NCI-H446 (cell line): ENCODE measurements at regions not wholly inside any gene's neighbourhood (a gene's known extent, or its start where the extent isn't known, plus 50 kb on each side); places are given as distances from the start of the nearest gene placed in this dataset.
A peak's percentile ranks its signal among the peaks of the same experiment; 100 is the strongest.
"Not testable (repeated sequence)": the region's sequence is repeated elsewhere in the genome, so short reads cannot be mapped to it uniquely, and the experiment has no call there.

Experiments
- DNase-seq, 2 experiments: peaks; one replicate each; lab custom pipeline; 2025; lab: John Stamatoyannopoulos, UW

DNA sequence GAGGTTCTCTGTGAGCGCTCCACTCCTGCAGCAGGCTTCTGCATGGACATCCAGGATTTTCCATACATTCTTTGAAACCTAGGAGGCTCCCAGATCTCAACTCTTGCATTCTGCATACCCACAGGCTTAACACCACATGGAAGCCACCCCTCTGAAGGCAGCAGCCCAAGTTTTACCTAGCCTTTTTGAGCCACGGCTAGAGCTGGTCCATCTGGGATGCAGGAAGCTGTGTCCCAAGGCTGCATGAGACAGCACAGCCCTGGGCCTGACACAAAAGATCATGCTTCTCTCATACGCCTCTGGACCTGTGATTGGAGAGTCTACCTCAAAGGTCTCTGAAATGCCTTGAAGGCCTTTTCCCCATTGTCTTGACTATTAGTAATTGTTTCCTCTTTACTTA, 53.6 kb upstream of the RPRM start:
- no peak for DNase-seq

DNA sequence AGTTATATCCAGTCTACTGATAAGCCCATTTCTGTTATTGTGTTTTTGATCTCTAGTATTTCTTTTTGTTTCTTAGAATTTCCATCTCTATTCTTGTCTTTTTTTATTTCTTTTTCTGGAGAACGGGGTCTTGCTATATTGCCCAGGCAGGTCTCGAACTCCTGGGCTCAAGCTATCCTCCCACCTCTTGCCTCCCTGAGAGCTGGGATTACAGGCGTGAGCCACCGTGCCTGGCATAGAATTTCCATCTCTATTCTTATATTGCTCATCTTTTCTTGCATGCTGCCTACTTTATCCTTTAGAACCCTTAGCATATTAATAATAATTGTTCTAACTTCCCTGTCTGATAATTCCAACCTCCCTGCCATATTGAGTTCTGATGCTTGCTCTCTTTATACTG, 55.2 kb upstream of the RPRM start:
- not testable (repeated sequence) for DNase-seq

DNA sequence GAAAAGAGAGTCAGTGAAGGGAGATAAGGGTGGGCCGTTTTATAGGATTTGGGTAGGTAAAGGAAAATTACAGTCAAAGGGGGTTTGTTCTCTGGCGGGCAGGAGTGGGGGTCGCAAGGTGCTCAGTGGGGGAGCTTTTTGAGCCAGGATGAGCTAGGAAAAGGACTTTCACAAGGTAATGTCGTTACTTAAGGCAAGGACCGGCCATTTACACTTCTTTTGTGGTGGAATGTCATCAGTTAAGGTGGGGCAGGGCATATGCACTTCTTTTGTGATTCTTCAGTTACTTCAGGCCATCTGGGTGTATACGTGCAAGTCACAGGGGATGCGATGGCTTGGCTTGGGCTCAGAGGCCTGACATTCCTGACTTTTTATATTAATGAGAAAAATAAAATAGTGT, 56.0 kb upstream of the RPRM start:
- not testable (repeated sequence) for DNase-seq

DNA sequence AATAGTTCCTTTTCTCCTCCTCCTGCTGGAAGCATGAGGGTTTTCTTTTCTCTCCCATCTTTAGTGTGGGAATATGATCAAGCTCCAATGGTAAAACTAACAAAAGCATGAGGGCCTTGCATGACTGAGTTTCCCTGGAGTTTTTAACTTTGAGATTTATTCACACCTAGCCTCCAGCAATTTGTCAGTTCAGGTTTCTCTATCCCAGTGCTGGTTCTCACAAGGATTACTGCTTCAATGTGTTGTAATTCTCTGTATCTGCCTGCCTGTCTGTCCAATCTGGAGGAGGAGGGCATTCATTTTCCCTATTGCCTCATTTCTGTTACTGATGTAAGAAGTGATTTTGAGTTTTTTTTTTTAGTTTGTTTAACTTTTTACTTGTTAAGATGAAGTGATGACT, 57.6 kb upstream of the RPRM start:
- DNase-seq = no peak

DNA sequence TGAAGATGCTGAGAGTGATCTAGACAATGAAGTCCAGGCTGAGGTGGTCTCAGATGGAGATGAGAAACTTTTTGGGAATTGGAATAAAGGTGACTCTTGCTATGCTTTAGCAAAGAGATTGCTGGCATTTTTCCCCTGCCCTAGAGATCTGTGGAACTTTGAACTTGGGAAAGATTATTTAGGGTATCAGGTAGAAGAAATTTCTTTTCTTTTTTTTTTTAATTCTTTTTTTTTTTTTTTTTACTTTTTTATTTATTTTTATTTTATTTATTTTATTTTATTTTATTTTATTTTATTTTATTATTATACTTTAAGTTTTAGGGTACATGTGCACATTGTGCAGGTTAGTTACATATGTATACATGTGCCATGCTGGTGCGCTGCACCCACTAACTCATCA, 59.5 kb upstream of the RPRM start:
- not testable (repeated sequence) for DNase-seq

DNA sequence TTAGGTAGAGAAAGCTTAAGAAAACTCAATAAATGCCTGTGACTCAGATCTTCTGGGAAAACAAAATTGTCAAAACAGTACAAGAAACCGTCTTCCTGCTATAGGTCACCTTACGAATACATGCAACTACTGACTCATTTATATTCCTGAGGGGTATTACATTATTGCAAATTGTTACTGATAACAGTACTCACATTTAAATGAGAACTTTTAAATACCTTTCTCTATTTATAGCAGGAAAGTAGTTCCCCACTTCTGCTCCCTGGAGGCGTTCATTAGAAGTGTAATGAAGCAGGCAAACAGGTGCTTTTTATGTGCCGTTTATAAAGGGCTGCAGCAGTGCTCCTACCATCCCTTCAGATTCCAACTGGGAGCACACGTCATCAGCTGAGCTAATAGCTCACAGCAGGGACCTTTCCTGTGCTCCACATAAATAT, 65.1 kb upstream of the RPRM start:
- DNase-seq = no peak

DNA sequence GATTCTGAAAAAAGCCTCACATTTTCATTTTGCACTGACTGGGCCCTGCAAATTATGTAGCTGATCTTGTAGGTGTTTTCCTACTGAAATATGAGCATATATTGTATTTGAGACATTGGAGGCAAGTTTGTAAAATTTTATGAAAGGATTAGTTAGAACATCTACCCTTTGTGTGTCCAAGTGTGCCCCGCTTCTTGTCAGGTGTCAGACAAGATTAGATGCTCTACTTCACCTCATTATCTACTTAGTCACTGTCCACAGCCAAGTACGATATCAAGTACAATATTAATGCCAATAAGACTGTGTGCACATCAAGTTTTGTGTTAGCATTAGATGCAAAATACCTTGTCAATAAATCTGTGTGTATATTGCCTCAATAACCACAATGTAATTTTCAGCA, 67.8 kb upstream of the RPRM start:
- DNase-seq = no peak

DNA sequence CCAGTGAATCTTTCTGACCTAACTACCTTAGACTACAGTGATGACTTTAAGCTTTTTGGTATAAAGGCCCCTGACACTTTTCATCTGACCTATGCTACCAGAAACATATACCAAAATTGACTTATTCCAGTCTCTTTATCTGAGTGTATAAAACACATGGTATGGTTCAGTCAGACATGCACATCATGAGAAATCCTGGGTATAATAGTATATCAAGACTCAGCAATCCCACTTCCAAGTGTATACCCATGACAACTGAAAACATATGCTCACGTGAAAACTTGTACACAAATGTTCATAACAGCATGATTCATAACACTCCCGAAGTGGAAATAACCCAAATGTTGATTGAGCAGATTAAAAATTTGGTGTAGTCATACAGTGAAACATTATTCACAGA, 70.0 kb upstream of the RPRM start:
- no peak for DNase-seq

DNA sequence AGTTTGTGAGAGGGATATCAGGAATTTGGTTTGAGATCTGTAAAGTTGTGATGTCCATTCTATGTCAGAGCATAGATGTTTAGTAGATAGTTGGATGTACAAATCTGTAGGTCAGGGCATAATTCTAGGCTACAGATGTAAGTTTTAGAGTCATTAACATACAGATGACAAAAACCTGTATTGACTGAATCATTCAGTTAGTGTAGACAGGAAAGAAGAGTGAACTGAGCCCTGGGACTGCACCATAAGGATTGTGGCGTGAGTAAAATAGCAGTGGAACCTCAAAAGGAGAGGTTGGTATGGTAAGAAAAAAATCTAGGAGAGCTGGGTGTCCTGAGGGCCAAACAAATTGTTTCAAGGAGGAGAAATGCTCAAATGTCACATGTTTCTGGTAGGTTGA, 73.1 kb upstream of the RPRM start:
- DNase-seq = no peak

DNA sequence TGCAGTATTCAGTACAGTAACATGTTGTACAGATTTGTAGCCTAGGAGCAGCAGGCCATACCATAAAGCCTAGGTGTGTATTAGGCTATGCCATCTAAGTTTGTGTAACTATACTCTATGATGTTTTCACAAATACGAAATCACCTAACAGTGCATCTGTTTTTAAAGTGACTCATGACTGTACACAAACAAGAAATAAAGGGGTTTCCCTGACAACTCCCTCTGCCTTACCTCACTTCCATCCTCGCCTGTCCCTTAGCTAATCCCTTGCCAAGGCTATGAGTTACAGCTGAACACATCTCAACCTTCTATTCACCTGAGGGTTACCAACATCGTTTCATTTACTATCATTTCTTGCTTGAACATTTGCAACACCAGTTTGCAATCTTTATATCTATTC, 78.6 kb upstream of the RPRM start:
- no peak for DNase-seq

DNA sequence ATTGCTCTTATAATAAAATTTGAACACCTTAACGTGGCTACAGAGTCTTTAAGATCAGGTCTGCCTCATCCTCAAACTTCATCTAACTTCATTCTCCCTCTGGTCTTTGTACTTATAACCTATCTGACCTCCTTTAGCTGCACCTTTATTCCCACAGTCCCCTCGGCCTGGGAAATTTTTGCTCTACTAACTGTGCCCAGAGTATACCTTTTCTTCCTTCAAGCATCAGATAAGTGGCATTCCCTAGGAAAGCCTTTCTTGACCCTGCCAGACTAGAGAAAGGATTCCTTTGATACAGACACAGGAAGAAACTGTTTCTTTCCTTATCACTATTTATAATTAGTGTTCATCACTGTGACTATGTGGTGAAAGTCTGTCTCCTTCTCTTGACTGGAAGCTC, 79.2 kb upstream of the RPRM start:
- DNase-seq = no peak

DNA sequence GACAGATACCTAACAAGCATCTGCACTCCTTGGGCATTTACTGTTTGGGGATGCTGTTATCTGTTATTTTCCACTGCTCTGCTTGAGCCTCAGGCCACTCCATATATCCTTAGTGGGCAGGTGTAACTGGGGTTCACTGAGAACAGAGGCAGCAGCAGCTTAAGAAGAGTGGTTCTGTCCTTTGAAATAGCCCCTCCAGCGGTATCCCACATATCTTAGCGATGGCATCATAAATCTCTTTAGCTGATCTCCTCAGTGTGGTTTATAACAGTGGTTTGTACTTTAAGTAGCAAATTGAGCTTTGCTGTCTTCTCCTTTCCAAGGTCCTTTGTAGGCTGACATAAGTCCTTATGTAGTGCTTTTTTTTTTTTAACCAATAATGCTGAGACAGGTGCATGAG, 79.7 kb upstream of the RPRM start:
- DNase-seq = no peak

DNA sequence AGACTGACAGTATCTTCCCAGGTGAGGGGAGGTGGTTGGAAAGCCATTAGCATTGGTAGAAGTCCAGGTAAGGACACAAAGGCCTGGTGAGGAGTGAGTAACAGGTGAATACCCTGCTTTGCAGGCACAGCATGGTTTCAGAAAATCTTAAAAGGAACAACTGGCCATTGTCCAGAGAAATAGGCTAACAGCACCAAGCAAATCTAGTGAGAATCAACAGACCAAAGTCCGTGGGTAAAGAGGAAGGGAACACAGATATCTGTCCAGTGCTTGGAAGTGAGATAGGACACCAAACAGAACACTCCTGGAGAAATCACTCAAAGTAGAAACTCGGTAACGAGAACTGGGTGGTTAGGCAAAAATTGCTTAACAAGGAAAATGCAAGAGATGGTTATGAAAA, 88.8 kb upstream of the RPRM start:
- no peak for DNase-seq

DNA sequence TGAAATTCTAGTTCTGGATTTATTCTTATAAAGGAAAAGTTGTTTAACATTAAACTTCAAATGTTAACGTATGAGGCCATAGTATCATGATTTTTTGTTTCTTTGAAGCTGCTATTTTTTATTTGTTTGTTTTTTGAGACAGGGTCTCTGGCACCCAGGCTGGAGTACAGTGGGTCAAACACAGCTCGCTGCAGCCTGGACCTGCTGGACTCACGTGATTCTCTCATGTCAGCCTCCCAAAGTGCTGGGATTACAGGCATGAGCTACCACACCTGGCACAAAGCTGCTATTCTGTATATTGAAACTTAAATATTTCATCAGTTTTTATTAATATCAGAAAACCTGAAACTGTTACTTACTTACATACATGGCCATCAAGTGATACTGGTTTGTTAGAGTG, 89.5 kb upstream of the RPRM start:
- DNase-seq = no peak

DNA sequence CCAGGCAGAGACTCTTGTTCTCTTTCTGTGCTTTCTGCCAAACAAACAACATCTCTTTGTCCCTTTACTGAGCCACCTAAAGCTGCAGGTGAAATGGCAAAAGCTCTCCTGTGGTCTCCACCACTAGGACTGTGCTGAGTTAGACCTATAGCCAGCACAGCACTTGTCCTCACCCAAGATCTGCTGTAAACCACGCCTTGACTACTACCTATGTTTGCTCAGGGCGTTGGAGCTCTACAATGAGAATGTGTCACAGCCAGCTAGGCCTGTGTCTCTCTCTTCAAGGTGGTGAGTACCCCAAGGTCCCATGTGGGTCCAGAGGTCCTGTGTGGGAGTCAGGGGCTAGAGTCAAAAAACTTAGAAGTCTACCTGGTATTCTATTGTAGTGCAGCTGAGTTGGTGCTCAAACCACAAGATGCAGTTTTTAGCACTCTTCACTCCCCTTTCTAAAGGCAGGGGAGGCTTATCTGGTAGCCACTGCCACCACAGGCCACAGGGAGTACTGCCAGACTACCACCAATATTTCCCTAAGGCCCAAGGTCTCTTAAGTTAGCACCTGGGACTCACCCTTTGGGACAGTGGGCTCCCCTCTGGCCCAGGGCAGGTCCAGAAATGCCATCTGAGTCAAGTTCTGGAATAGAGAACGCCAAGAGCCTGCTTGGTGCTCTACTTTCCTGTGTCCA, 96.8 kb upstream of the RPRM start:
- no peak for DNase-seq

DNA sequence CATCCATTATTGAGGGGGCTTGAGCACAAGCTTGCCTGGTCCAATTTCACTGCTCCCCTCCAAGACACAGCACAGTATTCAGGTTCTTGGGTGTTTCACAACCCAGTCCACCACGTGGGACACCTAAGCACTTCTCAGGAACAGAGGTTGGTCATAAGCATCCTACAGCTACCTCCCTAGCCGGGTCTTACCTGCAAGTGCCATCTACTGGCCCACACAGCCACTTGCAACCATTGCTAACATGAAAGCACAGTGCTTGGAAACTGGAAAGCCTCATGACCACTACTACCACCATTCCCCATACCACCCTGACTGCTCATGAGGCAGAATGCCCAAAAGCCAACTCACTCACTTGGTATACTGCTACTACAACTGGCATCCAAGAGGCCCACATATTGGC, 105.7 kb upstream of the RPRM start:
- no peak for DNase-seq

DNA sequence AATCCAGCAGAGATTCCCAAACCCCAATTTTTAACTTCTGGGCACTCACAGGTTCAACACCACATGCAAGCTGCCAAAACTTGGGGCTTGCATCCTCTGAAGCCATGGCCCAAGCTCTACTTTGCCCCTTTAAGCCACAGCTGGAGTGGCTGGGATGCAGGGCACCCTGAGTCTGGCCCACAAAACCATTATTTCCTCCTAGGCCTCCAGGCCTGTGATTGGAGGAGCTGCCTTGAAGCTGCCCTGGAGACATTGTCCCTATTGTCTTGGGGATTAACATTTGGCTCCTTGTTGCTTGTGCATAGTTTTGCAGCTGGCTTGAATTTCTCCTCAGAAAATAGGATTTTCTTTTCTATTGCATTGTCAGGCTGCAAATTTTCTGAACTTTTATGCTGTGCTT, 109.8 kb upstream of the RPRM start:
- DNase-seq = no peak

DNA sequence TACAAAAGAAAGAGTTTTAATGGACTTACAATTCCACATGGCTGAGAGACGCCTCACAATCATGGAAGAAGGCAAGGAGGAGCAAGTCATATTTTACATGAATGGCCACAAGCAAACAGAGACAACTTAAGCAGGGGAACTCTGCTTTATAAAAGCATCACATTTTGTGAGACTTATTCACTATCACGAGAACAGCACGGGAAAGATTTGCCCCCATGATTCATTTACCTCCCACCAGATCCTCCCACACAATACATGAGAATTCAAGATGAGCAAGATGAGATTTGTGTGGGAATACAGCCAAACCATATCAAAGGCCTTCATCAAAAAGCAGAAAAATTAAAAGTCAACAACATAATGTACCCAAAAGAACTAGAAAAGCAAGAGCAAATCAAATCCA, 111.0 kb upstream of the RPRM start:
- no peak for DNase-seq

DNA sequence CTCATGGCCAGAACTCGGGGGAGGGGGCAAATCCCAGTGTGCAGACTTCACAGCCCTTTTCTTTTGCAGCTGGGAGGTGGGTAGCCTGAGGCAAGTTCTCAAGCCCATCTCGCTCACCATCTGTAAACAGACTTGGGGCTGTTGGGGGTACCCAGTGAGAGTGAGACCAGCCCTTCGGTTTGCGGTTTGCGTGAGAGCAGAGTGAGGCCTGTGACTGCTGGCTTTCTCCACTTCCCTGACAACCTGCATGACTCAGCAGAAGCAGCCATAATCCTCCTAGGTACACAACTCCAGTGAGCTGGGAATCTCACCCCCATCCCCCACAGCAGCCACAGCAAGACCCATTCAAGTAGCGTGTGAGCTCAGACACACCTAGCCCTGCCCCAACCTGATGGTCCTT, 114.5 kb upstream of the RPRM start:
- DNase-seq = not testable (repeated sequence)

DNA sequence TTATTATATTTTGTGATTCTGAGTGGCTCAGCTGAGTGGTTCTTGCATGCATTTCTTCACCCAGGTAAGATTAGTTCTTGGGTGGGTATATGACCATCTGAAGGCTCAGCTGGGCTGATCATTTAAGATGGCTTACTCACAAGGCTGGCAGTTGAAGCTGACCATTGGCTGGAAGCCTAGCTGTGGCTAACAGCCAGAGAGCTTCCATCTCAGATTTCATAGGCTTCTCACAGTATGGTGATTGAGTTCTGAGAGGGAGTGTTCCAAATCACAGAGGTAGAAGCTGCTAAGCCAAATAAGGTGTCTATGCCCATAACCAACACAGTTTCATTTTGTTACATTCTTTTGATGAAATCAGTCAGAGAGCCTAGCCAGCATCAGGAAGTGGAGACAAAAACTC, 117.4 kb upstream of the RPRM start:
- peak; percentile 72 to 91 for DNase-seq

DNA sequence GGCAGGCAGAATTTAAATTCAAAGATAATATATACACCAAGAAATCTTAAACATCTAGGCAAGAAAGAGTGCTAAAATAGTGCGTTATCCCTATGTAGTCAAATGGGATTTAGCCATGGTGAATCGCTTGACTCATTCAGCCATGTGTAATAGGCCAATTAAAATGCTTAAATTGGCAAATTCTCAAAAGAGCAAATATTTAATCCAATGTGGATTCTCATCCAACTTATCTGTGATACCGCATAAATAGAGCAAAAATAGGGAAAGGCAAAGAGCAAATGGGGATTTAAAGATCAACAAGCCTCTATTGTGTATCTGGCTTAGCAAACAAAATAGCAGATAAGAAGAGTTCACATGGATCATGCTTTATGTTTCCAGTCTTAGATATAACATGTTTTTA, 123.2 kb upstream of the RPRM start:
- DNase-seq = peak; percentile 41 to 58

DNA sequence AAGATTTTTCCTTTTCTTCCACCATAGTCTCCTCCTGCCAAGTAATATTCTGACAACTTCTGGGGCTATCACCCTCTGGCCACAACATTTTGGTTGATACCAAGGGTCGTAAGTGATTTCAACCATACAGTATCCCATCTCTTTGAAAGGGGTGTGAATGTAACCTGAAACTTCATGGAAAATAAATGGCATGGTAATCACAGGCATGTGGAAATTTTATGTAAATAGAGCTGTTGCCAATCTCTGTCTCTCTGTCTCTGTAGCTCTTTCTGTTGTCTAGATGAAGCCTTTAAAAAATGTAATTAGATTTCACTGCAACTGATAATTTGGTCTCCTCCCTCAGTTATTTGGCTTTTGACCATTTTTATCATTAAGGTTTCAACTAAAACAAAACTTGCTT, 125.6 kb upstream of the RPRM start:
- DNase-seq = no peak

DNA sequence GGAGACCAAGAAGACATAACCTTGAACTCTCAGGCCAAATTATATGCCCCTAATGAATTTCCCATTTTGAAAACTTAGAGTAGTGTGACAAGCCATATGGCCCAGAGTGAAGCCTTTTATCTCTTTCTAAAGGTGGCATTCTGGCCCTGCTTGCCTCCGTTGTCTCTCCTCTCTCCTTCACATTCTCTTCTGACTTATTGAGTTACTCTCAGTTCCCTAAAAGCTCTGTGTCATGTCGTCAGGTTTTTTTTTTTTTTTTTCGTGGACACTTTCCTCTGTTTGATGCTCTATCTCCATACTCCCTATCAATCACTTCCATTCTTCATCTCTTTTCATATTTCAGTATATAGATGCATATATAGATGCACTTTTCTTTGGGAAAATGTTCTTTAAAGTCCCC, 128.1 kb upstream of the RPRM start:
- DNase-seq = no peak

DNA sequence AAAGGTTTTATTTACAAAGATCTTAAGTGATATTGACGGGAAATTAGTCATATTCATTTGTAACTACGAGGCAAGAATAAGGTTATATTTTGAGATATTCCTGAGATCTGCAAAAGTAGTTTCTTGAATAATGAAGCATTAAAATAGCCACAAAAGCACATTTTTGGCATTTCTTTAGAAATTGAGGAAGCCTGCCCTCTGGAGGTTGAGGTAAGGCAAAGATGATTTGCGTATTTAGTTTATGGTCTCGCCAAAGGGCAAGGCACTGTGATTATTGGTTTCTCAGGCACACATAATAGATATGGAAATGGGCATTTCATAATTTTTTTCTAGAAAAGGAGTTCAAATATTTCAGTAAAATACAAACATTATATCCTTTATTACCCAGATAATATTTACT, 143.7 kb upstream of the RPRM start:
- no peak for DNase-seq

DNA sequence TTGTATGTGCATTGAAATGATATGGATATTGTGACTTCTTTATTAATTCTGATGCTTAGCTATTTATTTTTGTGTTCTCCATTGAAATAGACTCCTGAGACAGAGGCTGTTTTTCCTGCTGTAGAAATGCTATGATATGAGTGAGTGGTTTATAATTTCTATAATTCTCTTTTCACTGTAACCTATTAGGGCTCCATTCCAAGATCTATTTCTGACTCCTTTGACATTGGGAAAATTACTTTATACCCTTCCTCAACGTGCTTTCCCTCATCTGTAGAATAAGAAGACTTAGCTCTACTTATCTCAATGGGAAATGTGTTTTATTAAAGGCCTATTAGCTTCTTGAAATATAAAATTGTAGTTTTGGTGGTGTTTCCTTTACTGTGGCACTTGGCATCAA, 144.5 kb upstream of the RPRM start:
- no peak for DNase-seq
